K562 (cell line): ENCODE measurements at regions not wholly inside any gene's neighbourhood (a gene's known extent, or its start where the extent isn't known, plus 50 kb on each side); places are given as distances from the start of the nearest gene placed in this dataset.

Source experiments
- ATAC-seq: fragments of 200-7000 bp; cut with Tn5 transposase; 3 replicates; pipeline ENCODE4 v1.9.1; 2020; ENCODE audit warnings: moderate library complexity
- BruUV-seq: library from RNA; stranded (reverse); fragments of 400-500 nt; replicated peaks from 2 replicates; lab custom pipeline; 2021; lab: Mats Ljungman, UMichigan
- CTCF ChIA-PET: fragments of 300-600 bp; formaldehyde crosslinking; extraction: SDS; loops from one replicate; lab custom pipeline; 2021; ENCODE audit warnings: low intra/inter-chr PET ratio; lab: Yijun Ruan, JAX
- POLR2A ChIA-PET: fragments of 300-600, 350-650 bp; sonication (Branson Sonifier 250); formaldehyde crosslinking; extraction: SDS; loops from one replicate; lab custom pipeline; 2021; ENCODE audit warnings: antibody characterized with exemption, inconsistent platforms; lab: Yijun Ruan, JAX
- DNase-seq, 4 experiments: peaks; one replicate each; pipeline versions ENCODE4 v3.0.0 to v3.0.0-alpha.2; 2011 to 2018; ENCODE audit warnings: low spot score in 3 of 4, mixed read lengths in 3 of 4; ENCODE audit errors: extremely low read depth in 1 of 4
- FAIRE-seq: peaks from 2 replicates; lab custom pipeline; 2011; peaks lifted over from hg19 to GRCh38; lab: Jason Lieb, UNC
- H2AFZ ChIP-seq: 2 replicates; pipeline ENCODE4 v1.6.0; 2011; ENCODE audit warnings: low read depth, low read length, control low read depth, inconsistent platforms
- H3K27ac ChIP-seq: fragments of 200-600 bp; 3 replicates; pipeline ENCODE4 v1.8.0; 2011; ENCODE audit warnings: low read depth, mild to moderate bottlenecking, control low read depth, inconsistent platforms, low read length, moderate library complexity, mixed read lengths; ENCODE audit errors: extremely low read depth
- H3K27me3 ChIP-seq, 2 experiments: fragments of 300-600 bp in 1 of 2; 2 replicates in 1 of 2; 3 replicates in 1 of 2; pipeline versions ENCODE4 v1.6.0 to v1.8.0; 2011; ENCODE audit warnings: inconsistent platforms in 2 of 2, low read length in 2 of 2, mild to moderate bottlenecking in 1 of 2, mixed read lengths in 1 of 2, moderate library complexity in 1 of 2; ENCODE audit not compliant: control insufficient read depth in 2 of 2, insufficient read depth in 2 of 2
- H3K36me3 ChIP-seq: fragments of 300-600 bp; 3 replicates; pipeline ENCODE4 v1.8.0; 2011; ENCODE audit warnings: mild to moderate bottlenecking, low read length, inconsistent platforms; ENCODE audit not compliant: control insufficient read depth, insufficient read depth
- H3K4me1 ChIP-seq, 2 experiments: fragments of 200-600 bp in 1 of 2; replicated peaks in 1 of 2; 2 replicates in 1 of 2; 3 replicates in 1 of 2; pipeline versions ENCODE4 v1.5.1 to v1.8.0; 2011; ENCODE audit warnings: inconsistent platforms in 2 of 2, low read length in 2 of 2, mild to moderate bottlenecking in 1 of 2, mixed read lengths in 1 of 2, moderate library complexity in 1 of 2; ENCODE audit not compliant: control insufficient read depth in 2 of 2, insufficient read depth in 2 of 2
- H3K4me2 ChIP-seq: 2 replicates; pipeline ENCODE4 v1.6.1; 2011; ENCODE audit warnings: low read length, control low read depth, inconsistent platforms, mixed read lengths; ENCODE audit not compliant: insufficient read depth
- H3K4me3 ChIP-seq: fragments of 200-600 bp; sonication (generic), shearing (Covaris generic); 2 replicates; pipeline ENCODE4 v1.5.1; 2016; ENCODE audit warnings: control low read depth, inconsistent platforms
- H3K79me2 ChIP-seq: fragments of 200-600 bp; 3 replicates; pipeline ENCODE4 v1.8.0; 2011; ENCODE audit warnings: low read length, inconsistent platforms; ENCODE audit not compliant: control insufficient read depth, insufficient read depth
- H3K9ac ChIP-seq, 2 experiments: 2 replicates each; pipeline versions ENCODE4 v1.6.0 to v1.6.1; 2011; ENCODE audit warnings: low read depth in 2 of 2, low read length in 2 of 2, control low read depth in 1 of 2, inconsistent platforms in 1 of 2, mild to moderate bottlenecking in 1 of 2, mixed read lengths in 1 of 2; ENCODE audit not compliant: insufficient read depth in 1 of 2
- H3K9me1 ChIP-seq: one replicate; pipeline ENCODE4 v1.6.0; 2011; ENCODE audit warnings: inconsistent platforms, mild to moderate bottlenecking, low read length, moderate library complexity; ENCODE audit not compliant: control insufficient read depth, insufficient read depth
- H3K9me3 ChIP-seq: replicated peaks from 2 replicates; pipeline ENCODE4 v1.5.1; 2011; ENCODE audit warnings: low read depth, low read length, inconsistent platforms; ENCODE audit not compliant: control insufficient read depth, insufficient read depth
- H4K20me1 ChIP-seq: replicated peaks from 2 replicates; pipeline ENCODE4 v1.6.1; 2011; ENCODE audit warnings: low read length, inconsistent platforms, mixed read lengths; ENCODE audit not compliant: control insufficient read depth, insufficient read depth
- EWSR1 ChIP-seq: fragments of 450-650 bp; IDR thresholded peaks from 2 replicates; pipeline ENCODE4 v1.6.1; 2018; ENCODE audit warnings: borderline replicate concordance, mild to moderate bottlenecking, low read depth, moderate library complexity; ENCODE audit not compliant: partially characterized antibody
- FOSL1 ChIP-seq: fragments of 200-800 bp; sonication (Bioruptor generic); conservative IDR thresholded peaks from 2 replicates; pipeline ENCODE4 v1.6.1; 2016; ENCODE audit warnings: missing genetic modification characterization, missing compliant biosample characterization
- LCOR ChIP-seq: sonication (generic); formaldehyde crosslinking; IDR thresholded peaks from 2 replicates; pipeline ENCODE4 v1.8.0; 2022; ENCODE audit warnings: mild to moderate bottlenecking, missing genetic modification reagents
- NFRKB ChIP-seq: fragments of 450-650 bp; IDR thresholded peaks from 2 replicates; pipeline ENCODE4 v1.6.1; 2016; ENCODE audit warnings: low read depth
- TAF15 ChIP-seq: fragments of 200-400 bp; formaldehyde crosslinking; IDR thresholded peaks from 2 replicates; pipeline ENCODE4 v1.6.1; 2017; ENCODE audit warnings: mild to moderate bottlenecking, low read depth, low read length, moderate library complexity
- ZNF41 ChIP-seq: fragments of 250-450 bp; sonication (Bioruptor Pico); conservative IDR thresholded peaks from 2 replicates; pipeline ENCODE4 v1.4.0; 2020; ENCODE audit warnings: mild to moderate bottlenecking
- WGBS: fragments of 100-300 bp; shearing (Covaris generic); methylation state at CpG from one replicate; pipeline ENCODE4 v1.1.6; 2016; ENCODE audit warnings: low coverage, mixed read lengths; ENCODE audit not compliant: insufficient coverage; ENCODE audit errors: missing lambda C conversion rate; 5-methylcytosine and 5-hydroxymethylcytosine counted together
- in situ Hi-C: fragments of 300-500 bp; cut with MboI; formaldehyde crosslinking; loops from 4 replicates; pipeline ENCODE4 v1.15.0; 2018; ENCODE audit warnings: inconsistent platforms, mixed read lengths
- intact Hi-C: fragments of 100-400 bp; cut with micrococcal nuclease; formaldehyde crosslinking; loops from 2 replicates; pipeline ENCODE4 v1.14.2; 2022

GRCh38 chr4:60809486-60809800, 390.7 kb upstream of the ADGRL3 start:
- H4K20me1 ChIP-seq, result no peaks in the 10 kb centered on the region
- no peak overlapping the region for H3K9ac ChIP-seq
- TF ChIP-seq EWSR1 (no peak), FOSL1 (tag) (no peak), NFRKB (no peak), LCOR (CRISPR knock-in tag) (no peak), TAF15 (no peak)
- TF ChIP-seq, all 486 proteins: peak for 0
- H3K79me2 ChIP-seq, result no peaks in the 10 kb centered on the region
- CTCF ChIA-PET, result no interaction called here
- no peaks in the 10 kb centered on the region for H3K27me3 ChIP-seq
- no peak overlapping the region for H3K4me3 ChIP-seq
- H3K4me1 ChIP-seq, result no peaks in the 10 kb centered on the region
- no peak overlapping the region for H2AFZ ChIP-seq
- WGBS, result 0% methylated on average over 1 of the region's 1 CpG
- no peak for ATAC-seq
- no peak overlapping the region for H3K27ac ChIP-seq
- in situ Hi-C loops, result no loop called here
- H3K9me1 ChIP-seq, result no peaks in the 10 kb centered on the region
- H3K9me3 ChIP-seq, result no peaks in the 10 kb centered on the region
- FAIRE-seq, result no peak
- intact Hi-C loops, result no loop called here
- H3K36me3 ChIP-seq, result no peaks in the 10 kb centered on the region
- no peak overlapping the region for H3K4me2 ChIP-seq
- POLR2A ChIA-PET, result no interaction called here
- DNase-seq, result no peak
- BruUV-seq, result no TSS peak

- H3K4me1 ChIP-seq, result no peaks in the 10 kb centered on the region
- no peaks in the 10 kb centered on the region for H4K20me1 ChIP-seq
- CTCF ChIA-PET, result no interaction called here
- H3K9me3 ChIP-seq, result no peaks in the 10 kb centered on the region
- H3K27ac ChIP-seq, result no peak overlapping the region
- H3K36me3 ChIP-seq, result no peaks in the 10 kb centered on the region
- POLR2A ChIA-PET, result no interaction called here
- H3K79me2 ChIP-seq, result no peaks in the 10 kb centered on the region
- 0% methylated on average over 1 of the region's 1 CpG for WGBS
- no peaks in the 10 kb centered on the region for H3K9me1 ChIP-seq
- in situ Hi-C loops (no loop called here), intact Hi-C loops (no loop called here)
- DNase-seq, result no peak
- no peak for FAIRE-seq
- TF ChIP-seq ZNF41 (CRISPR knock-in tag), result no peak
- no TSS peak for BruUV-seq
- no peak overlapping the region for H3K4me3 ChIP-seq
- no peak for ATAC-seq
- H3K27me3 ChIP-seq, result no peaks in the 10 kb centered on the region
- no peak overlapping the region for H3K4me2 ChIP-seq
- no peak overlapping the region for H2AFZ ChIP-seq
- no peak overlapping the region for H3K9ac ChIP-seq
Observed at GRCh38 chr4:60812811-60813210, 387.3 kb upstream of the ADGRL3 start.
